IMR-90 (cell line): ENCODE measurements at regions not wholly inside any gene's neighbourhood (a gene's known extent, or its start where the extent isn't known, plus 50 kb on each side); places are given as distances from the start of the nearest gene placed in this dataset.

Experiments
- ATAC-seq: fragments of 200-7000 bp; cut with Tn5 transposase; 2 replicates; pipeline ENCODE4 v1.9.1; 2020; ENCODE audit warnings: low read depth, mild to moderate bottlenecking, moderate library complexity
- BruUV-seq: library from RNA; stranded (reverse); fragments of 400-500 nt; replicated peaks from 2 replicates; lab custom pipeline; 2021; lab: Mats Ljungman, UMichigan
- CTCF ChIA-PET: fragments of 300-600 bp; formaldehyde crosslinking; extraction: SDS; loops from one replicate; lab custom pipeline; 2021; ENCODE audit warnings: antibody characterized with exemption; lab: Yijun Ruan, JAX
- POLR2A ChIA-PET: fragments of 300-600 bp; sonication (Branson Sonifier 250); formaldehyde crosslinking; loops from one replicate; lab custom pipeline; 2022; ENCODE audit warnings: antibody characterized with exemption; ENCODE audit not compliant: unreplicated experiment; lab: Charles Lee
- DNase-seq: peaks from one replicate; pipeline ENCODE4 v3.0.0; 2013
- H2AFZ ChIP-seq: replicated peaks from 2 replicates; pipeline ENCODE3; 2013; ENCODE audit warnings: low read length, mild to moderate bottlenecking; ENCODE audit not compliant: poor library complexity
- H2AK5ac ChIP-seq: 2 replicates; pipeline ENCODE4 v1.6.1; 2013; ENCODE audit warnings: low read depth, low read length, inconsistent platforms
- H2AK9ac ChIP-seq: replicated peaks from 2 replicates; pipeline ENCODE3; 2013; ENCODE audit warnings: mild to moderate bottlenecking, low read depth, low read length, moderate library complexity; ENCODE audit not compliant: poor library complexity
- H2BK120ac ChIP-seq: 2 replicates; pipeline ENCODE4 v1.6.1; 2013; ENCODE audit warnings: low read depth, low read length, inconsistent platforms
- H2BK15ac ChIP-seq: 3 replicates; pipeline ENCODE4 v1.6.1; 2013; ENCODE audit warnings: low read depth, low read length, inconsistent platforms
- H2BK20ac ChIP-seq: 2 replicates; pipeline ENCODE4 v1.6.1; 2013; ENCODE audit warnings: low read depth, mild to moderate bottlenecking, inconsistent platforms, low read length, moderate library complexity
- H2BK5ac ChIP-seq: 2 replicates; pipeline ENCODE4 v1.6.1; 2013; ENCODE audit warnings: mild to moderate bottlenecking, low read depth, low read length, inconsistent platforms; ENCODE audit not compliant: poor library complexity, severe bottlenecking
- H3K14ac ChIP-seq: replicated peaks from 2 replicates; pipeline ENCODE4 v1.6.1; 2013; ENCODE audit warnings: low read depth, low read length, inconsistent platforms
- H3K18ac ChIP-seq: 2 replicates; pipeline ENCODE4 v1.6.1; 2013; ENCODE audit warnings: low read depth, low read length, control low read depth
- H3K23ac ChIP-seq: 2 replicates; pipeline ENCODE4 v1.6.1; 2013; ENCODE audit warnings: low read depth, low read length, inconsistent platforms
- H3K27ac ChIP-seq: 2 replicates; pipeline ENCODE4 v1.5.1; 2013; ENCODE audit warnings: mild to moderate bottlenecking, control low read depth, low read length; ENCODE audit not compliant: insufficient read depth
- H3K27me3 ChIP-seq: 2 replicates; pipeline ENCODE4 v1.6.1; 2013; ENCODE audit warnings: low read length; ENCODE audit not compliant: control insufficient read depth, insufficient read depth
- H3K36me3 ChIP-seq: 2 replicates; pipeline ENCODE4 v1.6.1; 2013; ENCODE audit warnings: low read length, mixed read lengths; ENCODE audit not compliant: control insufficient read depth, insufficient read depth
- H3K4ac ChIP-seq: 2 replicates; pipeline ENCODE4 v1.6.1; 2013; ENCODE audit warnings: low read depth, low read length, inconsistent platforms
- H3K4me1 ChIP-seq: 2 replicates; pipeline ENCODE4 v1.6.1; 2013; ENCODE audit warnings: low read length, mixed read lengths; ENCODE audit not compliant: control insufficient read depth, insufficient read depth
- H3K4me2 ChIP-seq: 2 replicates; pipeline ENCODE4 v1.6.1; 2013; ENCODE audit warnings: low read depth, mild to moderate bottlenecking, control low read depth, low read length, moderate library complexity
- H3K4me3 ChIP-seq: 2 replicates; pipeline ENCODE4 v1.5.1; 2013; ENCODE audit warnings: low read depth, mild to moderate bottlenecking, control low read depth, low read length, moderate library complexity; ENCODE audit not compliant: insufficient read depth
- H3K56ac ChIP-seq: 2 replicates; pipeline ENCODE4 v1.6.1; 2013; ENCODE audit warnings: low read length, inconsistent platforms; ENCODE audit not compliant: insufficient read depth; ENCODE audit errors: extremely low read depth
- H3K79me1 ChIP-seq, 2 experiments: 2 replicates each; pipeline ENCODE4 v1.6.1; 2013; ENCODE audit warnings: low read length in 2 of 2, inconsistent platforms in 1 of 2, low read depth in 1 of 2
- H3K9ac ChIP-seq: 2 replicates; pipeline ENCODE4 v1.6.1; 2013; ENCODE audit warnings: low read depth, low read length, control low read depth
- H3K9me1 ChIP-seq: 2 replicates; pipeline ENCODE4 v1.6.1; 2013; ENCODE audit warnings: low read length, inconsistent platforms; ENCODE audit not compliant: insufficient read depth
- H3K9me3 ChIP-seq: 2 replicates; pipeline ENCODE4 v1.6.1; 2013; ENCODE audit warnings: low read length; ENCODE audit not compliant: control insufficient read depth, insufficient read depth
- H4K20me1 ChIP-seq: 2 replicates; pipeline ENCODE4 v1.6.1; 2013; ENCODE audit warnings: low read length, inconsistent platforms; ENCODE audit not compliant: insufficient read depth
- H4K5ac ChIP-seq: 2 replicates; pipeline ENCODE4 v1.6.1; 2013; ENCODE audit warnings: mild to moderate bottlenecking, low read depth, low read length, control low read depth
- H4K8ac ChIP-seq, 2 experiments: 2 replicates each; pipeline ENCODE4 v1.6.1; 2013; ENCODE audit warnings: low read depth in 2 of 2, low read length in 2 of 2, control low read depth in 1 of 2, inconsistent platforms in 1 of 2
- H4K91ac ChIP-seq: 2 replicates; pipeline ENCODE4 v1.6.1; 2013; ENCODE audit warnings: low read depth, low read length, inconsistent platforms; ENCODE audit not compliant: insufficient read depth
- BHLHE40 ChIP-seq: fragments of 150-350 bp; IDR thresholded peaks from 2 replicates; pipeline ENCODE4 v1.6.1; 2016; ENCODE audit warnings: mild to moderate bottlenecking, low read depth, low read length
- CHD1 ChIP-seq: IDR thresholded peaks from 2 replicates; pipeline ENCODE4 v1.6.1; 2012; ENCODE audit warnings: low read depth, low read length, improper control_type of control experiment
- FOS ChIP-seq: fragments of 150-350 bp; IDR thresholded peaks from 2 replicates; pipeline ENCODE4 v1.6.1; 2016; ENCODE audit warnings: low read depth, low read length
- MAZ ChIP-seq: IDR thresholded peaks from 2 replicates; pipeline ENCODE4 v1.6.1; 2012; ENCODE audit warnings: low read depth, mild to moderate bottlenecking, low read length, improper control_type of control experiment, moderate library complexity, borderline replicate concordance
- RAD21 ChIP-seq: IDR thresholded peaks from 2 replicates; pipeline ENCODE4 v1.6.1; 2012; ENCODE audit warnings: low read length, improper control_type of control experiment
- SMC3 ChIP-seq: fragments of 150-350 bp; IDR thresholded peaks from 2 replicates; pipeline ENCODE4 v1.6.1; 2016; ENCODE audit warnings: low read depth, mild to moderate bottlenecking, antibody characterized with exemption, low read length, moderate library complexity
- WGBS, 2 experiments: methylation state at CpG; one replicate each; pipeline versions ENCODE4 v1.1.5 to v1.1.7; 2013; ENCODE audit warnings: missing lambda C conversion rate in 2 of 2; ENCODE audit not compliant: insufficient read length in 1 of 2; ENCODE audit errors: extremely low coverage in 2 of 2; 5-methylcytosine and 5-hydroxymethylcytosine counted together
- dilution Hi-C: fragments of 300-500 bp; cut with HindIII; formaldehyde crosslinking; loops from one replicate; pipeline ENCODE4 v1.14.3; 2018; ENCODE audit warnings: low sequenced_read_pairs; ENCODE audit not compliant: unreplicated experiment
- in situ Hi-C: fragments of 300-500 bp; cut with MboI; formaldehyde crosslinking; loops from 3 replicates; pipeline ENCODE4 v1.14.3; 2019; ENCODE audit warnings: low sequenced_read_pairs, inconsistent platforms, mixed read lengths
- intact Hi-C: fragments of 100-400 bp; cut with micrococcal nuclease; formaldehyde crosslinking; loops from 2 replicates; pipeline ENCODE4 v1.10.0; 2022

GRCh38 chr17:79292501-79292900, 217.9 kb downstream of the ENGASE start:
- in situ Hi-C loops, result no loop called here
- Histone ChIP-seq H4K5ac (no peak overlapping the region), H3K4me2 (no peak overlapping the region), H4K8ac (no peak overlapping the region), H2AK5ac (no peak overlapping the region), H3K27ac (no peak overlapping the region), H2BK5ac (no peak overlapping the region), H3K36me3 (no peaks in the 10 kb centered on the region), H3K18ac (no peak overlapping the region), H2BK120ac (no peak overlapping the region), H3K27me3 (no peaks in the 10 kb centered on the region; the same call in 1 of the 2 replicates), H3K79me1 (no peaks in the 10 kb centered on the region), H4K91ac (no peak overlapping the region), H4K20me1 (no peaks in the 10 kb centered on the region), H3K4me3 (no peak overlapping the region), H2BK15ac (no peak overlapping the region), H3K56ac (no peak overlapping the region), H3K23ac (no peak overlapping the region), H3K9ac (no peak overlapping the region), H2AK9ac (no peak overlapping the region), H3K9me3 (no peaks in the 10 kb centered on the region), H2BK20ac (no peak overlapping the region), H3K14ac (no peak overlapping the region), H3K4me1 (no peaks in the 10 kb centered on the region), H2AFZ (no peak overlapping the region), H3K4ac (no peak overlapping the region), H3K9me1 (no peaks in the 10 kb centered on the region)
- intact Hi-C loops, result no loop called here
- POLR2A ChIA-PET, result no interaction called here
- ATAC-seq, result no peak
- TF ChIP-seq SMC3, result no peak
- no peak for TF ChIP-seq MAZ
- no peak for TF ChIP-seq RAD21
- TF ChIP-seq CHD1, result no peak
- TF ChIP-seq FOS, result no peak
- TF ChIP-seq BHLHE40, result no peak
- CTCF ChIA-PET, result no interaction called here
- BruUV-seq, result no TSS peak
- dilution Hi-C loops, result no loop called here
- no peak for DNase-seq
- WGBS, 2 experiments, result no CpG with 5 or more reads among the region's 6 CpGs
